Prostate gland (tissue), 2 donors: ENCODE measurements at regions not wholly inside any gene's neighbourhood (a gene's known extent, or its start where the extent isn't known, plus 50 kb on each side); places are given as distances from the start of the nearest gene placed in this dataset.

Source experiments
- CTCF ChIP-seq, 4 experiments: fragments of 200-600 bp in 2 of 4; fragments of 450-650 bp in 2 of 4; sonication (generic) in 2 of 4; IDR thresholded peaks; 1 replicate in 3 of 4; 2 replicates in 1 of 4; pipeline ENCODE4 v1.5.1; 2016 to 2019; ENCODE audit warnings: antibody characterized with exemption in 4 of 4, mild to moderate bottlenecking in 2 of 4, moderate library complexity in 2 of 4
- POLR2A ChIP-seq: fragments of 450-650 bp; IDR thresholded peaks from one replicate; pipeline ENCODE4 v1.6.1; 2016; ENCODE audit warnings: antibody characterized with exemption, mild to moderate bottlenecking

- TF ChIP-seq CTCF (IDR thresholded peaks at IDR 0.05) (no peak), POLR2A (no peak)
These were observed 256.5 kb upstream of the ZNF608 start for GRCh38 chr5:125002727-125003598.
